ENCODE measurements at regions not wholly inside any gene's neighbourhood (a gene's known extent, or its start where the extent isn't known, plus 50 kb on each side); places are given as distances from the start of the nearest gene placed in this dataset.
A peak's percentile ranks its signal among the peaks of the same experiment; 100 is the strongest.
"Not testable (repeated sequence)": the region's sequence is repeated elsewhere in the genome, so short reads cannot be mapped to it uniquely, and the experiment has no call there.

- Histone ChIP-seq H3K9me3 (no peaks in the 10 kb centered on the region), H3K4me1 (ENCODE audit: control insufficient read depth in 1 of 2, extremely low read depth in 1 of 2, insufficient read depth in 2 of 2, low read length in 2 of 2) (peaks cover 0 to 13% of the 10 kb centered on the region in 2 experiments), H3K27ac (ENCODE audit: low read length) (no peak overlapping the region), H3K36me3 (ENCODE audit: control insufficient read depth in 2 of 2, extremely low read depth in 1 of 2, insufficient read depth in 1 of 2, low read length in 1 of 2) (no peaks in the 10 kb centered on the region), H3K27me3 (replicated peaks in 1 of 2; ENCODE audit: control insufficient read depth in 2 of 2, extremely low read depth in 1 of 2, insufficient read depth in 2 of 2, low read length in 1 of 2) (peaks cover 0 to 34% of the 10 kb centered on the region in 2 experiments), H3K4me3 (ENCODE audit: control insufficient read depth in 1 of 2, extremely low read depth in 1 of 2, low read length in 1 of 2) (no peak overlapping the region)
- Mint-ChIP-seq H3K4me1 (peaks cover 7 to 9% (median 8%) of the 10 kb centered on the region in 3 donors), H3K36me3 (no peaks in the 10 kb centered on the region), H3K4me3 (no peak overlapping the region), H3K27ac (no peak overlapping the region), H3K9me3 (no peaks in the 10 kb centered on the region), H3K27me3 (peaks cover 0 to 16% of the 10 kb centered on the region in 2 donors)
- POLR2A ChIA-PET: interaction anchor here in 1 of 2 donors (0.6 kb wide), 1 partner anchor 108 kb away, joined by 3 read pairs; no protein-coding TSS in a partner anchor
- 90% methylated on average over 2 of the region's 3 CpGs for WGBS (ENCODE audit: insufficient coverage)
- no peak for DNase-seq
- ATAC-seq (replicated peaks in 1 of 4): no peak
- CTCF ChIA-PET: interaction anchor here (1.4 to 2.8 kb wide), 2 partner anchors 133 to 134 kb away, joined by 3 to 17 read pairs; no protein-coding TSS in a partner anchor
These were observed 97.7 kb downstream of the ANKRD10 start for GRCh38 chr13:110817143-110817542.

- ChIA-PET POLR2A (no interaction called here), CTCF (interaction anchor here (0.6 to 2.8 kb wide), 5 partner anchors 135 to 336 kb away, joined by 3 to 17 read pairs (median 4); no protein-coding TSS in a partner anchor)
- Mint-ChIP-seq H3K4me1 (peaks cover 4 to 9% (median 6%) of the 10 kb centered on the region in 3 donors), H3K27me3 (peaks cover 0 to 7% of the 10 kb centered on the region in 2 donors), H3K36me3 (no peaks in the 10 kb centered on the region), H3K27ac (no peak overlapping the region), H3K4me3 (no peak overlapping the region), H3K9me3 (no peaks in the 10 kb centered on the region)
- H3K9me3 ChIP-seq: no peaks in the 10 kb centered on the region
- no peaks in the 10 kb centered on the region for H3K36me3 ChIP-seq (ENCODE audit: control insufficient read depth in 2 of 2, extremely low read depth in 1 of 2, insufficient read depth in 1 of 2, low read length in 1 of 2)
- H3K27ac ChIP-seq (ENCODE audit: low read length): no peak overlapping the region
- no peak overlapping the region for H3K4me3 ChIP-seq (ENCODE audit: control insufficient read depth in 1 of 2, extremely low read depth in 1 of 2, low read length in 1 of 2)
- H3K4me1 ChIP-seq (ENCODE audit: control insufficient read depth in 1 of 2, extremely low read depth in 1 of 2, insufficient read depth in 2 of 2, low read length in 2 of 2): peaks cover 0 to 9% of the 10 kb centered on the region in 2 experiments
- WGBS (ENCODE audit: insufficient coverage): 68% methylated on average over 4 of the region's 8 CpGs
- H3K27me3 ChIP-seq (replicated peaks in 1 of 2; ENCODE audit: control insufficient read depth in 2 of 2, extremely low read depth in 1 of 2, insufficient read depth in 2 of 2, low read length in 1 of 2): peaks cover 0 to 18% of the 10 kb centered on the region in 2 experiments
- ATAC-seq (replicated peaks in 1 of 4) (no peak), DNase-seq (no peak)
These were observed 96.1 kb downstream of the ANKRD10 start for GRCh38 chr13:110818747-110819146.

- WGBS (ENCODE audit: insufficient coverage): 30% methylated on average over 9 of the region's 17 CpGs
- Histone ChIP-seq H3K4me1 (ENCODE audit: control insufficient read depth in 1 of 2, extremely low read depth in 1 of 2, insufficient read depth in 2 of 2, low read length in 2 of 2) (peaks cover 0 to 9% of the 10 kb centered on the region in 2 experiments), H3K4me3 (ENCODE audit: control insufficient read depth in 1 of 2, extremely low read depth in 1 of 2, low read length in 1 of 2) (no peak overlapping the region), H3K27ac (ENCODE audit: low read length) (no peak overlapping the region), H3K9me3 (no peaks in the 10 kb centered on the region), H3K27me3 (replicated peaks in 1 of 2; ENCODE audit: control insufficient read depth in 2 of 2, extremely low read depth in 1 of 2, insufficient read depth in 2 of 2, low read length in 1 of 2) (peaks cover 0 to 15% of the 10 kb centered on the region in 2 experiments), H3K36me3 (ENCODE audit: control insufficient read depth in 2 of 2, extremely low read depth in 1 of 2, insufficient read depth in 1 of 2, low read length in 1 of 2) (no peaks in the 10 kb centered on the region)
- ATAC-seq (replicated peaks in 1 of 4) (peak; percentile 74 to 85 (median 80)), DNase-seq (peak; percentile 22 to 86 (median 66))
- Mint-ChIP-seq H3K27ac (no peak overlapping the region), H3K36me3 (no peaks in the 10 kb centered on the region), H3K9me3 (no peaks in the 10 kb centered on the region), H3K4me1 (peaks cover 4 to 12% (median 6%) of the 10 kb centered on the region in 3 donors), H3K27me3 (peaks cover 0 to 4% of the 10 kb centered on the region in 2 donors), H3K4me3 (no peak overlapping the region)
- ChIA-PET CTCF (interaction anchor here (0.6 to 2.8 kb wide), 8 partner anchors 136 to 335 kb away, joined by 3 to 17 read pairs (median 4); no protein-coding TSS in a partner anchor), POLR2A (interaction anchor here in 1 of 2 donors (0.7 kb wide), 1 partner anchor 62 kb away, joined by 5 read pairs; no protein-coding TSS in a partner anchor)
These were observed 95.5 kb downstream of the ANKRD10 start for GRCh38 chr13:110819203-110820014.

GRCh38 chr13:110820322-110820721, 94.5 kb downstream of the ANKRD10 start:
- Histone ChIP-seq H3K27me3 (replicated peaks in 1 of 2; ENCODE audit: control insufficient read depth in 2 of 2, extremely low read depth in 1 of 2, insufficient read depth in 2 of 2, low read length in 1 of 2) (peaks cover 0 to 14% of the 10 kb centered on the region in 2 experiments), H3K4me1 (ENCODE audit: control insufficient read depth in 1 of 2, extremely low read depth in 1 of 2, insufficient read depth in 2 of 2, low read length in 2 of 2) (peaks cover 0 to 9% of the 10 kb centered on the region in 2 experiments), H3K27ac (ENCODE audit: low read length) (no peak overlapping the region), H3K9me3 (no peaks in the 10 kb centered on the region), H3K36me3 (ENCODE audit: control insufficient read depth in 2 of 2, extremely low read depth in 1 of 2, insufficient read depth in 1 of 2, low read length in 1 of 2) (no peaks in the 10 kb centered on the region), H3K4me3 (ENCODE audit: control insufficient read depth in 1 of 2, extremely low read depth in 1 of 2, low read length in 1 of 2) (no peak overlapping the region)
- Mint-ChIP-seq H3K4me1 (peaks cover 4 to 12% (median 6%) of the 10 kb centered on the region in 3 donors), H3K4me3 (no peak overlapping the region), H3K27ac (no peak overlapping the region), H3K9me3 (no peaks in the 10 kb centered on the region), H3K36me3 (no peaks in the 10 kb centered on the region), H3K27me3 (peaks cover 0 to 1% of the 10 kb centered on the region in 2 donors)
- ChIA-PET CTCF (interaction anchor here (0.7 to 1.4 kb wide), 4 partner anchors 137 to 200 kb away, joined by 3 to 6 read pairs (median 3); no protein-coding TSS in a partner anchor), POLR2A (interaction anchor here in 1 of 2 donors (0.7 kb wide), 1 partner anchor 63 kb away, joined by 5 read pairs; no protein-coding TSS in a partner anchor)
- DNase-seq (no peak), ATAC-seq (replicated peaks in 1 of 4) (no peak)
- 60% methylated on average over 4 of the region's 9 CpGs for WGBS (ENCODE audit: insufficient coverage)

GRCh38 chr13:110821837-110822668, 92.8 kb downstream of the ANKRD10 start:
- not testable (repeated sequence) for H3K36me3 ChIP-seq (ENCODE audit: control insufficient read depth in 2 of 2, extremely low read depth in 1 of 2, insufficient read depth in 1 of 2, low read length in 1 of 2); H3K4me1 ChIP-seq (ENCODE audit: control insufficient read depth in 1 of 2, extremely low read depth in 1 of 2, insufficient read depth in 2 of 2, low read length in 2 of 2); H3K9me3 Mint-ChIP-seq; H3K36me3 Mint-ChIP-seq; H3K27ac ChIP-seq (ENCODE audit: low read length); H3K27me3 Mint-ChIP-seq; DNase-seq; H3K9me3 ChIP-seq
- peak in 2 of 4 experiments; percentile 12 to 43 for ATAC-seq (replicated peaks in 1 of 4)
- peak overlapping the region; percentile 67 to 83 (median 83) for H3K4me3 Mint-ChIP-seq
- Histone ChIP-seq H3K4me3 (ENCODE audit: control insufficient read depth in 1 of 2, extremely low read depth in 1 of 2, low read length in 1 of 2) (peak overlapping the region; percentile 26 to 39), H3K27me3 (replicated peaks in 1 of 2; ENCODE audit: control insufficient read depth in 2 of 2, extremely low read depth in 1 of 2, insufficient read depth in 2 of 2, low read length in 1 of 2) (peaks cover 0 to 22% of the 10 kb centered on the region in 2 experiments)
- ChIA-PET POLR2A (interaction anchor here in 1 of 2 donors (0.7 kb wide), 1 partner anchor 173 kb away, joined by 3 read pairs; no protein-coding TSS in a partner anchor), CTCF (interaction anchor here (0.6 to 1.9 kb wide), 5 partner anchors 10 to 611 kb away, joined by 3 to 11 read pairs (median 4); partner anchors contain the start of gene NAXD (in 1 of the 2))
- WGBS (ENCODE audit: insufficient coverage): 59% methylated on average over 11 of the region's 25 CpGs
- H3K27ac Mint-ChIP-seq: peak overlapping the region; percentile 68 to 83
- peaks cover 4 to 12% (median 6%) of the 10 kb centered on the region in 3 donors for H3K4me1 Mint-ChIP-seq

Measured in T-cell (primary cell).